HG03135 (cell line): ENCODE measurements at regions not wholly inside any gene's neighbourhood (a gene's known extent, or its start where the extent isn't known, plus 50 kb on each side); places are given as distances from the start of the nearest gene placed in this dataset.
A peak's percentile ranks its signal among the peaks of the same experiment; 100 is the strongest.

Experiments used
- ATAC-seq: cut with Tn5 transposase; IDR thresholded peaks from one replicate; pipeline ENCODE4 v1.9.1; 2021; ENCODE audit warnings: mild to moderate bottlenecking, moderate library complexity; ENCODE audit not compliant: unreplicated experiment

GRCh38 chr14:71586131-71586897 is 345.9 kb upstream of the RGS6 start:
- no peak for ATAC-seq

GRCh38 chr14:71588028-71588427 is 344.2 kb upstream of the RGS6 start:
- no peak for ATAC-seq

- no peak for ATAC-seq
Observed at GRCh38 chr14:71588576-71589215, 343.5 kb upstream of the RGS6 start.

DNA sequence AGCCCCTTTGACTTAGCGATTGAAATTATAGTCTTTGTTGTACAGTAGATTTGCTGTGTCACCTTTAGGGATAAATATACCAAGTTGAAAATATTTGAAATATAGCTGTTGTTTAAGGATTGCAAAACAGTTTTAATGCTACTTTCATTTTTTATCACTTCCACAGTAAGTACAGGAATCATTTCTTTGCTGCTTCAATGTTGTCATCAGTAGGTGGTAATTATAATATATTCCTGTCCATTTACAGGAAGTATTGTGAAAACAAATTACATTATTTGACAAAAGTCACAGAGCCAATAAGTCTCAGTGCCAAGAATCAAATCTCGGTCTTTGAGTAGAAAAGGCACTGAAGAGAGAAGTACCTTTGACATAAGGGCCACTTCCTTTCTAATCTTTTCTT is 342.6 kb upstream of the RGS6 start:
- no peak for ATAC-seq

DNA sequence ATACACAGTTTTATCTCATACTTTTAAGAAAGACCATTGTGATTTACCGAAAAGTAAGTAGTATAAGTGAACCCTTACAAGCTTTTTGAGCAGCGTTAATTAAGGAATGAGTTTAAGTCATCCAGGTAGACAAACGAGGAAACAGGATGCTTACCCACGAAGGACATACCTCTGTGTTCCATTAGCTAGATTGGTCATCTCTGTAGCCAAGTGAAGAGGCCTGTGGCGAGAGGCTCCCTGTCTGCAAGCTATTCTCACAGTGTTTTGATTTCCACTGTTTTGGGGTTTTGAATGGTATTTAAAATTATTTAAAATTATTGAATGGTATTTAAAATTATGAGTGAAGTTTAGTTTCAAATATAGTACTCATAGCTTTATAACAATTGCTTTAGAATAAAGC is 342.1 kb upstream of the RGS6 start:
- ATAC-seq = no peak

DNA sequence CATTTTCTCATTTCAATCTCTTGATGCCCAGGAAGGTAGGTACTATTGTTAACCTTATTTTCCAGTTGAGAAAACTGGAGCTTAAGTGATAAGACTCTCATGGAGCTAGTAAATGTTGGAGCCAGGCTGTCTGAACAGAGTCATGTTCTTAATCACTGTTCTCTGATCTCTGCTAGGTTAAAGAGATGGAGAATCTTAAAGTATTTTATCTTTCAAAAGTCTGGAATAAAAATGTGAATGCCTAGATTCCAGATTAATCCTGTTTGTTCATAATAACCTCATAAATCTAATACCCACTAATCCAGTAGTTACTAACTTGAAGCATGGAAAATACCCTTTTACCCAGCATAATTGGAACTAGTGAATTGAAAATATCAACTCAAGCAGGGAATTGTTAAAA is 341.0 kb upstream of the RGS6 start:
- no peak for ATAC-seq

DNA sequence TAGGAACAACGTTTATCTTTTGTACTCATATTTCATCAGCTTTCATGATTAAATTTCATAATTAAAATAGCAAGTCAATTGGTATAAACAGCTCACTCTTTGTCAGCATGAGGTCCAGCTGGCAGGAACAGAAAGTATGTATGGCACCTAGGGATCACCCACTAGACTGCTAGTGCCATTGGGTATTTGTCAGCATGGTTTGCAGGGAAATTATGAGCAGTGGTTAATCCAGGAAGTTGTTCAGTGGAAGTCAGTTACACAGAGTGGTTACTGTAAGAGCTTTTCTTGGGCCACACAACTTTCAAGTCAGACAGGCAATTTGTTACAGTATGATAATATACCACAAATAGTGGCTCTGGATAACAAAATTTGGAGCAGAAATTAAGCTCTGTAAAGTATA is 340.3 kb upstream of the RGS6 start:
- no peak for ATAC-seq

DNA sequence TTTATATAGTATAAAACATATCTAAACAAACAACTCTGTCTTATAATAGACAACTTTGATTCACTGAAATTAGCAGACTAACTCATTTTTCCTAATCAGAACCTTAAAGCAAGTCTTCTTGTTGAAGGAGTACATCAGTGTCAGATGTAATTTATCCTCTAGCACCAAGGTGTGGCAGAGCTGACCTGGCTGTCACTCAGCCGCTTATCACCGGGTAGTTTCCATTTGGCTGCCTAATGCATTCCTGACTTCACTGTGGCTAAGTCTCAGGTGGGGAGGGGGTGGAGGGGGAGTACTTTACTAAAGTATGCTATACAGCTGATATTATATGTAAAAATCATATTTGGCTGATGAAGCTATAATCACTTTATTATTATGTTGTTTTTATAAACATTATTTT is 339.9 kb upstream of the RGS6 start:
- ATAC-seq = no peak

- ATAC-seq = no peak
Observed at GRCh38 chr14:71593966-71594365, 338.3 kb upstream of the RGS6 start.

GRCh38 chr14:71594821-71595220 is 337.4 kb upstream of the RGS6 start:
- no peak for ATAC-seq

GRCh38 chr14:71595441-71595840 is 336.8 kb upstream of the RGS6 start:
- ATAC-seq = no peak

- peak; percentile 28 for ATAC-seq
Observed at GRCh38 chr14:71597287-71597920, 334.8 kb upstream of the RGS6 start.

DNA sequence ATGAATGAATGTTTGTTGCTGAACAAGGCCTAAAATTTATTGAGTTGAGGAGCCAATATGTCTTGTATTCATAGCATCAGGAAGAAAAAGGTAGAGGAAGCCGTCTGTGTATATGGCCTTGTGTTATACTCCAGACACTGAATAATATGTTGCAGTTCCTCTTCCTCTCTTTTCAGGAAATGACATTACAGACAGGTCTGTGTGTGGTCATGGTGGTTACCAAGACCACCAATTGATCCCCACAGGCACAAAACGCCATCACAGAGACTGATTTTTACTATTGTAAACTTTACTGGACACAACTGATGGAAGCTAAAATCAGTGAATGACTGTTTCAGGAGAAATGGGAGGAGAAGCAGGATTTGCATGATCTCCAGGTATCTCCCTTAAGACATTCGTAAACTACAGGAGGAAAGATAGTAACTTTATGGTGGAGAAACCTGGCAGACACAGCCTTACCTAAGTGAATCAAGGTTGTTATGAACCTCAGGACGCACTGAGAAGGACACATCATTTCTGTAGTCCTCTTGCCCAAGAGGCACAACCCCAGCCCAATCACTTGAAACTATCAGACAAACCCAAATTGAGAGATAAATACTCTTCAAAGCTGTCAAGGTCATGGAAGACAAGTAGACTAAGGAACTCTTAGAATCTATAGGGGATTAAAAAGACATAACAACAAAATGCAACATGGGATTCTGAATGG is 334.1 kb upstream of the RGS6 start:
- ATAC-seq = peak; percentile 88

DNA sequence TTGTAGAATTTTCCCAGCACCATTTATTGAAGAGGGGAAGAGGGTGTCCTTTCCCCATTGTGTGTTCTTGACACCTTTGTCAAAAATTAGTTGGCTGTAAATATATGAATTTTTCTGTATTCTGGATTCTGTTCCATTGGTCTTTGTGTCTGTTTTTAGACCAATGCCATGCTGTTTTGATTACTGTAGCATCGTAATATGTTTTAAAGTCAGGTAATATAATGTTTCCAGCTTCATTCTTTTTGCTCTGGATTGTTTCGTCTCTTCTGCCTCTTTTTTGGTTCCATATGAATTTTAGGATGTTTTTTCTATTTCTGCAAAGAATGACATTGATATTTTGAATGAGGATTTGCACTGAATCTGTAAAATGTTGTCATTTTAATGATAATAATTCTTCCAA is 331.9 kb upstream of the RGS6 start:
- ATAC-seq = no peak

- ATAC-seq = no peak
Observed at GRCh38 chr14:71602524-71602923, 329.7 kb upstream of the RGS6 start.

DNA sequence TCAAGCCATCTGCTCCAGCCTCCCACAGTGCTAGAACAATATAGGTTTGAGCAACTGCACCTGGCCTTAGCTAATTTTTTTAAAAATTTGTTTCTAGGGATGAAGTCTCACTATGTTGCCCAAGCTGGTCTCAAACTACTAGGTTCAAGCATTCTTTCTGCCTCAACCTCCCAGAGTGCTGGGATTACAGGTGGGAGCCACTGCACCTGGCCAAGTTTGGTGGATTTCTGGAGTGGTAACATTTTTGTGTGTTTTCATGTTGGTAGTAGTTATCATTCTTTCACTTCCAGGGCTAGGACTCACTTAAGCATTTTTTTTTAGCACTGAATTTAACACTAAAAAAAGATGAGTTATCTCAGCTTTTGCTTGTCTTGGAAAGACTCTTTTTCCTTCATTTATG is 328.0 kb upstream of the RGS6 start:
- no peak for ATAC-seq

DNA sequence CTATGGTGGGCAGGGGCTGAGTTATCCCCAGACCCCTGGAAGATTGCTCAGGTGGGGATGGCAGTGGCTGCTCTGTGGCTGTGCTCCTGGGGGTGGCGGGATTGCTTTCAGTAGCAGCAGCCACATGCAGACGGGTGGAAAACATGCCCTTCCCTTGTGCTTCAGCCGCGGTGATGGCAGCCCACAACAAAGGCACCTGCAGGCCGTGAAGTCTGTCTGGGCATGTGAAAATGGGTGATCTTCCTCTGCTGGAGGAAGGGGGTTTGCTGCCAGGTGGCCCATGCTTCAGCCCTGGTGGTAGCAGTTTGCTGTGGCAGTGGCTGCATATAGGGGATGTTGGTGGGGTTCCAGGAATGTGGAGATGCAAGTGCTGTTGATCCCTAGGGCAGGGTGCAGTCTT is 326.2 kb upstream of the RGS6 start:
- no peak for ATAC-seq

GRCh38 chr14:71606575-71606974 is 325.7 kb upstream of the RGS6 start:
- ATAC-seq = no peak

DNA sequence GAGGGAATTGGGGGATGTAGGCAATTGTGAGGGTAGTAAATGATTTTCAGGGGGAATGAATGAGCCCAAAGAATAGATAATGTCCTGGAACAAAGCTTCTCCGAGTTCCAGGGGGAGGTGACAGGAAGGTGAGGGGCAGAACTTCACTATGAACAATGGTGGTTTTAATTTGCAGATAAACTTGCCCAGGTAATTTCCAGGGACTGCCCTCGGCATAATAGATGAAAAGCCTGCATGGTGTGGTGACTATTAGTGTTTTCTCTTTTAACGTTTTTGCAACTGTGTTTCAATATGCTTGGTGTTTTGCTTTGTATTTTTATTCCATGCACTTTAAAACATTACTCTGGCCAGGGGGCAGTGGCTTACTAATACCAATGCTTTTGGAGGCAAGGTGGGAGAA is 325.2 kb upstream of the RGS6 start:
- ATAC-seq = no peak

DNA sequence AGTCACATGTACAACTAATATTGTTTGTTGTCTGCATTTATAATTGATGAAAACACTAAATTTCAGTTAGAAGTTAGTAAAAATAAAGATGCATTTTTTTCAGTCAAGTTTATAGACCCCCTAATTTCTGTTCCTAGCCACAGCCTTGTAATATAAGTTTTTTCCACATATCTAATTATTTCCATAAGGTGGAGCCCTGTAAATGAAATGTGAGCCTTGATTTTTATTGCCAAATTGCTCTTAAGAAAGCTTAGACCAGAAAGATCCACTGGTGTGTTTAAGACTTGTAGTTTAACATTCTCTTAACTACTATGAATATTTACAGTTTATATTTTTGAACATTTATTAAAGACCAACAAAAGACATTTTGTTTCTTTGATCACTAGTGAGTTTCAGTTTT is 322.1 kb upstream of the RGS6 start:
- no peak for ATAC-seq

GRCh38 chr14:71610797-71611196 is 321.4 kb upstream of the RGS6 start:
- ATAC-seq = no peak

GRCh38 chr14:71613168-71613567 is 319.1 kb upstream of the RGS6 start:
- ATAC-seq = no peak
